ENCODE measurements at regions not wholly inside any gene's neighbourhood (a gene's known extent, or its start where the extent isn't known, plus 50 kb on each side); places are given as distances from the start of the nearest gene placed in this dataset.

DNA sequence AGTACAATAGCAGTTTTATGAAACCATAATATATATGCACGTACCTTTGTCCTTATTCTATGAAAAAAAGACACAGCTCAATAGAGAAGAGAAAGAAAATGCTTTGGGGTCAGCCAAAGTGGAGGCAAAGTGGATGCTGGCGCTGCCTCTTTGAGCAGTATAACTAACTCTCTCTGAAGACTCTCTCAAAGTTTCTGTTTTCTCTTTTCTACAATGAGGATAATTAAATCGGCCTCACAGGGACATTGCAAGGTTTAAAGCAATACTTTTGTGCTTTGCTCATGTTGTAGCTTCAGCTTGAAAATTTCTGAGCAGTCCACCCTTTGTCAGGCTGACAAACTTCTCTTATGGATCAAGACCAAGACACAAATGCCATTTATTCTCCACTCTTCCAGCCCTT, 455.1 kb upstream of the MPDZ start (continued):
- TF ChIP-seq, protein P1, sequence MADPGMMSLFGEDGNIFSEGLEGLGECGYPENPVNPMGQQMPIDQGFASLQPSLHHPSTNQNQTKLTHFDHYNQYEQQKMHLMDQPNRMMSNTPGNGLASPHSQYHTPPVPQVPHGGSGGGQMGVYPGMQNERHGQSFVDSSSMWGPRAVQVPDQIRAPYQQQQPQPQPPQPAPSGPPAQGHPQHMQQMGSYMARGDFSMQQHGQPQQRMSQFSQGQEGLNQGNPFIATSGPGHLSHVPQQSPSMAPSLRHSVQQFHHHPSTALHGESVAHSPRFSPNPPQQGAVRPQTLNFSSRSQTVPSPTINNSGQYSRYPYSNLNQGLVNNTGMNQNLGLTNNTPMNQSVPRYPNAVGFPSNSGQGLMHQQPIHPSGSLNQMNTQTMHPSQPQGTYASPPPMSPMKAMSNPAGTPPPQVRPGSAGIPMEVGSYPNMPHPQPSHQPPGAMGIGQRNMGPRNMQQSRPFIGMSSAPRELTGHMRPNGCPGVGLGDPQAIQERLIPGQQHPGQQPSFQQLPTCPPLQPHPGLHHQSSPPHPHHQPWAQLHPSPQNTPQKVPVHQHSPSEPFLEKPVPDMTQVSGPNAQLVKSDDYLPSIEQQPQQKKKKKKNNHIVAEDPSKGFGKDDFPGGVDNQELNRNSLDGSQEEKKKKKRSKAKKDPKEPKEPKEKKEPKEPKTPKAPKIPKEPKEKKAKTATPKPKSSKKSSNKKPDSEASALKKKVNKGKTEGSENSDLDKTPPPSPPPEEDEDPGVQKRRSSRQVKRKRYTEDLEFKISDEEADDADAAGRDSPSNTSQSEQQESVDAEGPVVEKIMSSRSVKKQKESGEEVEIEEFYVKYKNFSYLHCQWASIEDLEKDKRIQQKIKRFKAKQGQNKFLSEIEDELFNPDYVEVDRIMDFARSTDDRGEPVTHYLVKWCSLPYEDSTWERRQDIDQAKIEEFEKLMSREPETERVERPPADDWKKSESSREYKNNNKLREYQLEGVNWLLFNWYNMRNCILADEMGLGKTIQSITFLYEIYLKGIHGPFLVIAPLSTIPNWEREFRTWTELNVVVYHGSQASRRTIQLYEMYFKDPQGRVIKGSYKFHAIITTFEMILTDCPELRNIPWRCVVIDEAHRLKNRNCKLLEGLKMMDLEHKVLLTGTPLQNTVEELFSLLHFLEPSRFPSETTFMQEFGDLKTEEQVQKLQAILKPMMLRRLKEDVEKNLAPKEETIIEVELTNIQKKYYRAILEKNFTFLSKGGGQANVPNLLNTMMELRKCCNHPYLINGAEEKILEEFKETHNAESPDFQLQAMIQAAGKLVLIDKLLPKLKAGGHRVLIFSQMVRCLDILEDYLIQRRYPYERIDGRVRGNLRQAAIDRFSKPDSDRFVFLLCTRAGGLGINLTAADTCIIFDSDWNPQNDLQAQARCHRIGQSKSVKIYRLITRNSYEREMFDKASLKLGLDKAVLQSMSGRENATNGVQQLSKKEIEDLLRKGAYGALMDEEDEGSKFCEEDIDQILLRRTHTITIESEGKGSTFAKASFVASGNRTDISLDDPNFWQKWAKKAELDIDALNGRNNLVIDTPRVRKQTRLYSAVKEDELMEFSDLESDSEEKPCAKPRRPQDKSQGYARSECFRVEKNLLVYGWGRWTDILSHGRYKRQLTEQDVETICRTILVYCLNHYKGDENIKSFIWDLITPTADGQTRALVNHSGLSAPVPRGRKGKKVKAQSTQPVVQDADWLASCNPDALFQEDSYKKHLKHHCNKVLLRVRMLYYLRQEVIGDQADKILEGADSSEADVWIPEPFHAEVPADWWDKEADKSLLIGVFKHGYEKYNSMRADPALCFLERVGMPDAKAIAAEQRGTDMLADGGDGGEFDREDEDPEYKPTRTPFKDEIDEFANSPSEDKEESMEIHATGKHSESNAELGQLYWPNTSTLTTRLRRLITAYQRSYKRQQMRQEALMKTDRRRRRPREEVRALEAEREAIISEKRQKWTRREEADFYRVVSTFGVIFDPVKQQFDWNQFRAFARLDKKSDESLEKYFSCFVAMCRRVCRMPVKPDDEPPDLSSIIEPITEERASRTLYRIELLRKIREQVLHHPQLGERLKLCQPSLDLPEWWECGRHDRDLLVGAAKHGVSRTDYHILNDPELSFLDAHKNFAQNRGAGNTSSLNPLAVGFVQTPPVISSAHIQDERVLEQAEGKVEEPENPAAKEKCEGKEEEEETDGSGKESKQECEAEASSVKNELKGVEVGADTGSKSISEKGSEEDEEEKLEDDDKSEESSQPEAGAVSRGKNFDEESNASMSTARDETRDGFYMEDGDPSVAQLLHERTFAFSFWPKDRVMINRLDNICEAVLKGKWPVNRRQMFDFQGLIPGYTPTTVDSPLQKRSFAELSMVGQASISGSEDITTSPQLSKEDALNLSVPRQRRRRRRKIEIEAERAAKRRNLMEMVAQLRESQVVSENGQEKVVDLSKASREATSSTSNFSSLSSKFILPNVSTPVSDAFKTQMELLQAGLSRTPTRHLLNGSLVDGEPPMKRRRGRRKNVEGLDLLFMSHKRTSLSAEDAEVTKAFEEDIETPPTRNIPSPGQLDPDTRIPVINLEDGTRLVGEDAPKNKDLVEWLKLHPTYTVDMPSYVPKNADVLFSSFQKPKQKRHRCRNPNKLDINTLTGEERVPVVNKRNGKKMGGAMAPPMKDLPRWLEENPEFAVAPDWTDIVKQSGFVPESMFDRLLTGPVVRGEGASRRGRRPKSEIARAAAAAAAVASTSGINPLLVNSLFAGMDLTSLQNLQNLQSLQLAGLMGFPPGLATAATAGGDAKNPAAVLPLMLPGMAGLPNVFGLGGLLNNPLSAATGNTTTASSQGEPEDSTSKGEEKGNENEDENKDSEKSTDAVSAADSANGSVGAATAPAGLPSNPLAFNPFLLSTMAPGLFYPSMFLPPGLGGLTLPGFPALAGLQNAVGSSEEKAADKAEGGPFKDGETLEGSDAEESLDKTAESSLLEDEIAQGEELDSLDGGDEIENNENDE (IDR thresholded peaks at IDR 0.05; ENCODE audit: low read depth, low read length), result no peak
- TF ChIP-seq ARNT (IDR thresholded peaks at IDR 0.05), result no peak
- TF ChIP-seq RNF2 (IDR thresholded peaks at IDR 0.05), result no peak
- no peak for TF ChIP-seq JUN (IDR thresholded peaks at IDR 0.05; ENCODE audit: borderline replicate concordance, low read depth, low read length)
- TF ChIP-seq JUN (CRISPR knock-in tag; IDR thresholded peaks at IDR 0.05; ENCODE audit: borderline replicate concordance), result no peak
- no peak for TF ChIP-seq ZNF766 (CRISPR knock-in tag; conservative IDR thresholded peaks at IDR 0.05)
- no peak for TF ChIP-seq ZNF124 (CRISPR knock-in tag; IDR thresholded peaks at IDR 0.05)
- TF ChIP-seq SNIP1 (IDR thresholded peaks at IDR 0.05; ENCODE audit: low read depth), result no peak
- TF ChIP-seq RBM34 (IDR thresholded peaks at IDR 0.05; ENCODE audit: borderline replicate concordance, insufficient read depth, low read length), result no peak
- TF ChIP-seq, protein P2, sequence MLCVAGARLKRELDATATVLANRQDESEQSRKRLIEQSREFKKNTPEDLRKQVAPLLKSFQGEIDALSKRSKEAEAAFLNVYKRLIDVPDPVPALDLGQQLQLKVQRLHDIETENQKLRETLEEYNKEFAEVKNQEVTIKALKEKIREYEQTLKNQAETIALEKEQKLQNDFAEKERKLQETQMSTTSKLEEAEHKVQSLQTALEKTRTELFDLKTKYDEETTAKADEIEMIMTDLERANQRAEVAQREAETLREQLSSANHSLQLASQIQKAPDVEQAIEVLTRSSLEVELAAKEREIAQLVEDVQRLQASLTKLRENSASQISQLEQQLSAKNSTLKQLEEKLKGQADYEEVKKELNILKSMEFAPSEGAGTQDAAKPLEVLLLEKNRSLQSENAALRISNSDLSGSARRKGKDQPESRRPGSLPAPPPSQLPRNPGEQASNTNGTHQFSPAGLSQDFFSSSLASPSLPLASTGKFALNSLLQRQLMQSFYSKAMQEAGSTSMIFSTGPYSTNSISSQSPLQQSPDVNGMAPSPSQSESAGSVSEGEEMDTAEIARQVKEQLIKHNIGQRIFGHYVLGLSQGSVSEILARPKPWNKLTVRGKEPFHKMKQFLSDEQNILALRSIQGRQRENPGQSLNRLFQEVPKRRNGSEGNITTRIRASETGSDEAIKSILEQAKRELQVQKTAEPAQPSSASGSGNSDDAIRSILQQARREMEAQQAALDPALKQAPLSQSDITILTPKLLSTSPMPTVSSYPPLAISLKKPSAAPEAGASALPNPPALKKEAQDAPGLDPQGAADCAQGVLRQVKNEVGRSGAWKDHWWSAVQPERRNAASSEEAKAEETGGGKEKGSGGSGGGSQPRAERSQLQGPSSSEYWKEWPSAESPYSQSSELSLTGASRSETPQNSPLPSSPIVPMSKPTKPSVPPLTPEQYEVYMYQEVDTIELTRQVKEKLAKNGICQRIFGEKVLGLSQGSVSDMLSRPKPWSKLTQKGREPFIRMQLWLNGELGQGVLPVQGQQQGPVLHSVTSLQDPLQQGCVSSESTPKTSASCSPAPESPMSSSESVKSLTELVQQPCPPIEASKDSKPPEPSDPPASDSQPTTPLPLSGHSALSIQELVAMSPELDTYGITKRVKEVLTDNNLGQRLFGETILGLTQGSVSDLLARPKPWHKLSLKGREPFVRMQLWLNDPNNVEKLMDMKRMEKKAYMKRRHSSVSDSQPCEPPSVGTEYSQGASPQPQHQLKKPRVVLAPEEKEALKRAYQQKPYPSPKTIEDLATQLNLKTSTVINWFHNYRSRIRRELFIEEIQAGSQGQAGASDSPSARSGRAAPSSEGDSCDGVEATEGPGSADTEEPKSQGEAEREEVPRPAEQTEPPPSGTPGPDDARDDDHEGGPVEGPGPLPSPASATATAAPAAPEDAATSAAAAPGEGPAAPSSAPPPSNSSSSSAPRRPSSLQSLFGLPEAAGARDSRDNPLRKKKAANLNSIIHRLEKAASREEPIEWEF (CRISPR knock-in tag; IDR thresholded peaks at IDR 0.05), result no peak
- TF ChIP-seq NR4A1 (CRISPR knock-in tag; IDR thresholded peaks at IDR 0.05), result no peak
- no peak for TF ChIP-seq NR4A1 (tag; IDR thresholded peaks at IDR 0.05)
- TF ChIP-seq, protein P3, sequence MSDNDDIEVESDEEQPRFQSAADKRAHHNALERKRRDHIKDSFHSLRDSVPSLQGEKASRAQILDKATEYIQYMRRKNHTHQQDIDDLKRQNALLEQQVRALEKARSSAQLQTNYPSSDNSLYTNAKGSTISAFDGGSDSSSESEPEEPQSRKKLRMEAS (CRISPR knock-in tag; IDR thresholded peaks at IDR 0.05), result no peak

Data from K562 (cell line).